ENCODE measurements at regions not wholly inside any gene's neighbourhood (a gene's known extent, or its start where the extent isn't known, plus 50 kb on each side); places are given as distances from the start of the nearest gene placed in this dataset.

DNA sequence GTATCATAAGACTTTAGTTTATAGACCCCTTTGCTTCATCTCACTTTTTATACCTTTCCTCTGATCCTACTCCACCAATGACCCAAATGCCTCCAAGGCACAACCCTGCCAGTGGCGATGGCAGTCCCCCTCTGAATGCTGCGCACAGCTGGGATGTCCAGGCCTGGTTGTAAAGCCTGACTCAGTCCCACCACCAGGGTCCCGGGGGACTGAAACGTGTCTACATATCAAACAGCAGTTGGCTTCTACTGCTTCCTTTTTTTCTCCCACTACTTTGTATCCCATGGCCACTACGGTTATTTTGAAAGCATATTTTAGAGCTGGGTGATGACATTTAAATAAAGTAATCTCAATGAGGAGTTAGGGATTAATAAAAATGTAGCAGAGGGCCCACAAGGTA is 329.8 kb upstream of the PSMD7 start:
- WGBS (ENCODE audit: insufficient coverage, insufficient replicate concordance, low lambda C conversion rate, missing lambda C conversion rate), result 2% methylated on average over 5 of the region's 5 CpGs
- ChIA-PET SMC1A (ENCODE audit: uncharacterized antibody, unreplicated experiment) (no interaction called here), RAD21 (ENCODE audit: unreplicated experiment) (no interaction called here), POLR2A (no interaction called here), CTCF (interaction anchor here (3.4 kb wide), 1 partner anchor 11 kb away, joined by 17 read pairs; no protein-coding TSS in a partner anchor)
- intact Hi-C loops (cut with micrococcal nuclease; ENCODE audit: unreplicated experiment), result no loop called here
- Histone ChIP-seq H3K4me2 (ENCODE audit: control insufficient read depth, insufficient read depth) (no peak overlapping the region), H3K36me3 (ENCODE audit: control insufficient read depth in 2 of 2, insufficient read depth in 2 of 2, low read length in 1 of 2) (no peaks in the 10 kb centered on the region), H3K27ac (ENCODE audit: control insufficient read depth, insufficient read depth) (no peak overlapping the region), H4K20me1 (ENCODE audit: control insufficient read depth, insufficient read depth) (no peaks in the 10 kb centered on the region), H3K4me1 (ENCODE audit: control insufficient read depth, insufficient read depth, low read length) (no peaks in the 10 kb centered on the region), H3K9me3 (replicated peaks; ENCODE audit: control insufficient read depth, insufficient read depth, low read length) (no peaks in the 10 kb centered on the region), H2AFZ (ENCODE audit: control insufficient read depth, low read depth, low read length) (no peak overlapping the region), H3K27me3 (replicated peaks in 1 of 2; ENCODE audit: control insufficient read depth in 2 of 2, insufficient read depth in 2 of 2, low read length in 1 of 2) (no peaks in the 10 kb centered on the region), H3K79me2 (ENCODE audit: control insufficient read depth, insufficient read depth, low read length) (no peaks in the 10 kb centered on the region), H3K4me3 (no peak overlapping the region), H3K9ac (ENCODE audit: control insufficient read depth, insufficient read depth, low read length) (no peak overlapping the region)
- FAIRE-seq (no peak), DNase-seq (ENCODE audit: low read depth, low spot score) (no peak), ATAC-seq (no peak)
- TF ChIP-seq BHLHE40 (IDR thresholded peaks at IDR 0.05; ENCODE audit: borderline replicate concordance in 1 of 2, low read depth in 2 of 2, low read length in 1 of 2) (no peak), SRF (IDR thresholded peaks at IDR 0.05; ENCODE audit: low read depth in 2 of 2, low read length in 2 of 2) (no peak), SREBF1 (IDR thresholded peaks at IDR 0.05; ENCODE audit: low read length) (no peak), BCL11A (IDR thresholded peaks at IDR 0.05; ENCODE audit: low read depth, low read length) (no peak), HDGF (IDR thresholded peaks at IDR 0.05) (no peak), GABPA (IDR thresholded peaks at IDR 0.05; ENCODE audit: low read depth) (no peak), TCF12 (IDR thresholded peaks at IDR 0.05; ENCODE audit: low read depth, low read length) (no peak), SUPT20H (IDR thresholded peaks at IDR 0.05; ENCODE audit: borderline replicate concordance, control insufficient read depth, low read depth, low read length) (no peak), POLR2AphosphoS2 (IDR thresholded peaks at IDR 0.05; ENCODE audit: low read depth, low read length) (no peak), IKZF1 (conservative IDR thresholded peaks at IDR 0.05) (no peak), MAX (IDR thresholded peaks at IDR 0.05; ENCODE audit: low read depth, low read length) (no peak)
- TF ChIP-seq, protein P1, sequence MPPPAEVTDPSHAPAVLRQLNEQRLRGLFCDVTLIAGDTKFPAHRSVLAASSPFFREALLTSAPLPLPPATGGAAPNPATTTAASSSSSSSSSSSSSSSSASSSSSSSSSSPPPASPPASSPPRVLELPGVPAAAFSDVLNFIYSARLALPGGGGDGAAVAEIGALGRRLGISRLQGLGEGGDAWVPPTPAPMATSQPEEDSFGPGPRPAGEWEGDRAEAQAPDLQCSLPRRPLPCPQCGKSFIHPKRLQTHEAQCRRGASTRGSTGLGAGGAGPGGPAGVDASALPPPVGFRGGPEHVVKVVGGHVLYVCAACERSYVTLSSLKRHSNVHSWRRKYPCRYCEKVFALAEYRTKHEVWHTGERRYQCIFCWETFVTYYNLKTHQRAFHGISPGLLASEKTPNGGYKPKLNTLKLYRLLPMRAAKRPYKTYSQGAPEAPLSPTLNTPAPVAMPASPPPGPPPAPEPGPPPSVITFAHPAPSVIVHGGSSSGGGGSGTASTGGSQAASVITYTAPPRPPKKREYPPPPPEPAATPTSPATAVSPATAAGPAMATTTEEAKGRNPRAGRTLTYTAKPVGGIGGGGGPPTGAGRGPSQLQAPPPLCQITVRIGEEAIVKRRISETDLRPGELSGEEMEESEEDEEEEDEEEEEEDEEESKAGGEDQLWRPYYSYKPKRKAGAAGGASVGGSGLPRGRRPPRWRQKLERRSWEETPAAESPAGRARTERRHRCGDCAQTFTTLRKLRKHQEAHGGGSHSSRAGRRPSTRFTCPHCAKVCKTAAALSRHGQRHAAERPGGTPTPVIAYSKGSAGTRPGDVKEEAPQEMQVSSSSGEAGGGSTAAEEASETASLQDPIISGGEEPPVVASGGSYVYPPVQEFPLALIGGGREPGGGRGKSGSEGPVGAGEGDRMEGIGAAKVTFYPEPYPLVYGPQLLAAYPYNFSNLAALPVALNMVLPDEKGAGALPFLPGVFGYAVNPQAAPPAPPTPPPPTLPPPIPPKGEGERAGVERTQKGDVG (CRISPR knock-in tag; IDR thresholded peaks at IDR 0.05), result no peak
- TF ChIP-seq, protein P2, sequence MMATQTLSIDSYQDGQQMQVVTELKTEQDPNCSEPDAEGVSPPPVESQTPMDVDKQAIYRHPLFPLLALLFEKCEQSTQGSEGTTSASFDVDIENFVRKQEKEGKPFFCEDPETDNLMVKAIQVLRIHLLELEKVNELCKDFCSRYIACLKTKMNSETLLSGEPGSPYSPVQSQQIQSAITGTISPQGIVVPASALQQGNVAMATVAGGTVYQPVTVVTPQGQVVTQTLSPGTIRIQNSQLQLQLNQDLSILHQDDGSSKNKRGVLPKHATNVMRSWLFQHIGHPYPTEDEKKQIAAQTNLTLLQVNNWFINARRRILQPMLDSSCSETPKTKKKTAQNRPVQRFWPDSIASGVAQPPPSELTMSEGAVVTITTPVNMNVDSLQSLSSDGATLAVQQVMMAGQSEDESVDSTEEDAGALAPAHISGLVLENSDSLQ (IDR thresholded peaks at IDR 0.05), result no peak
- in situ Hi-C loops (cut with MboI), result no loop called here
- no TSS peak for BruUV-seq (replicated peaks)
